Activated CD4-positive, alpha-beta T cell treated with anti-CD3 and anti-CD28 coated beads for 4 hours (primary cell): ENCODE measurements at regions not wholly inside any gene's neighbourhood (a gene's known extent, or its start where the extent isn't known, plus 50 kb on each side); places are given as distances from the start of the nearest gene placed in this dataset.
"Not testable (repeated sequence)": the region's sequence is repeated elsewhere in the genome, so short reads cannot be mapped to it uniquely, and the experiment has no call there.

Experiments
- DNase-seq, 2 donors: peaks; one replicate each; pipeline ENCODE4 v3.0.0-alpha.2; 2020

DNA sequence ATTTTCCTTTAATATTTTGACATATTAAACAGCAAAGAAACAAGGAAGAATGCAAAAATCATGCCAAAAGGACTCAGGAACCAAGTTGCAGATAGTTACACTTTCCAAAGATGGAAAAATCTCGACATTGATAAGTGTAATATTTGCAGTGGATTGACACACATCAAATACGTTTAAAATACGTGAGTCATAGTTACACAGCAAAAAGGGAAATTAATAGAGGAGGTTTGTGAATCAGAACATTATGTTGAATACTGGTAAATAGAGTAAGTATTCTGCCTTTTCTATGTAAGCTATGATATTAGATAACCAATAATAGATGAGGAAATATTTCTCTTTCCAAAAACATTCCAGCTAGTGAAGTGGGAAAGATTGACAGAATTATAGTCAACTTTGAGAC lies 1761.3 kb upstream of the IGFBP7 start:
- DNase-seq, result no peak

DNA sequence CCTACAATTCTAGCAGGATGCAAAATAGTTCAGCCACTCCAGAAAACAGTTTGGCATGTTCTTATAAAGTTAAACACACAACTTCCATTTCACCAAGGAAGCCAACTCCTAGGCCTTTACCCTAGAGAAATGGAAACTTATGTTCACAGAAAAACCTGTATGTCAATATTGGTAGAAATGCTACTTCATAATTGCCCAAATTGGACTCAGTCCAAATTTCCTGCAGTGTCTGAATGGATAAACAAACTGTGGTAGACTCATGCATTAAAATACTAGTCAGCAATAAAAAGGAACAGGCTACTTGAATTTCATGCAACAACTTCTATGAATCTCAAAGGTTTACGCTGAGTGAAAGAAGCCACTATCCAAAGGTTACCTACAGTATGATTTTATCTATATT lies 1738.8 kb upstream of the IGFBP7 start:
- DNase-seq, result no peak

DNA sequence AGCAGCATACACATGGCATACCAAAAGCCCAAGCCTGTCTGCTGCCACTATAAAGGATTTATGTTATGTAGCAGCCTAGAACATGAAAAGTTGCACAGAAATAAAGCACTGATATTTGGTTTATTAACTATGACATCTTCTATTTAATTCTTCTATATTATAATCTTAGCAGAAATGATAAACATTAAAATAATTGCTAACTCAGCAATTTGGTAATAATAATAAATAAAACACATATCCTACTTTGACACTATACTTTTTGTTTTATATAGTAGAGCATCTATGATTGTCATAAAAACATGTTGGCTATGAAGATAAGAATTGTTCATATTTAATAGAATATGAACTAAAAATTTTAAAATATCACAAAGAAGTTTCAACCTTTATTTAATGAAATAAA lies 1733.3 kb upstream of the IGFBP7 start:
- DNase-seq, result no peak

DNA sequence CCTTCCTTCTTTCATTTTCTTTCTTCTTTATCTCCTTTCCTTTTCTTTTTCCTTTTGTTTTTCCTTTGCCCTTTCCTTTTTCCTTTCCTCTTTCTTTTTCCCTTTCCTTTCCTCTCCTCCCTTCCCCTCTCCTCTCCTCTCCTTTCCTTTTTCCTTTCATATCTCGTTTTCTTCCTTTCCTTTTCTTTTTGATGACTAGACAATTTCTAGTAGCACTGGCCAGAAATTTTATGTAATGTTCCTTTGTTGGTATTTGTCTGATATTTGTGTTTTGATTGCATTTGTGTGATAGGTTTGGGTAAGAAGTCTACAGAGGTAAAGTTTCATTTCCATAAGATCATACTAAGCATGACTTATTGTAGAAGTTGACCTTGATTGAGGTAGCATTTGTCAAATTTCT lies 1722.9 kb upstream of the IGFBP7 start:
- DNase-seq, result no peak

DNA sequence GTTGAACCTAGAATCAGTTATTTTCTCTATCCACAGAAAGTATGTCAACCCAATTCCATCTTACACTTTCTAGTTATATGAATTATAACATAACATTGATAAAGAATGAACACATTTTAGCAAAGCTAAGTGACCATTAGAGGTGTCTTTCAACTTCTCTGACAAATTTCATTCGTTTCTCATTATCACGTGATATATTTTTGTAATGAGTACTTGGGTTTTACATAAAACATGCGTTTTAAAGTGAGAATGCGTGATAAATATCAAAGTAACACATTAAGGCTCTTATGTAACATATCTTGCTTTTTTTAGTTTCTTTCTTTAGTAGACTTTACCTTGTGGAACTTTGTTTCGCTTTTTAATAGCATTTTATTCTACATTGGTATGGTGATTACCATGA lies 1715.1 kb upstream of the IGFBP7 start:
- no peak for DNase-seq

DNA sequence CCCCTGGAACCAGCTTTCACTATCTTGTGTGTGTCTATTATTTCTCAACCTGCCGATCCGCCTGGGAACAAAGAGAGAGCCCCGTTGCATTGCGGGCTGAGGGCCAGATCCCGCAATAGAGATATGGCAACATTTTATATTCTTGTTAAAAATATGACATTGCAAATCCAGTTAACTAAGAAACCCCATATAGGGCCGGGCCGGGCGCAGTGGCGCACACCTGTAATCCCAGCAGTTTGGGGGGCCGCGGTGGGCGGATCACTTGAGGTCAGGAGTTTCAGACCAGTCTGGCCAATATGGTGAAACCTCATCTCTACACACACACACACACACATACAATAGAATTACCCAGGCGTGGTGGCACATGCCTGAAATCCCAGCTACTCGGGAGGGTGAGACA lies 1708.4 kb upstream of the IGFBP7 start:
- not testable (repeated sequence) for DNase-seq

DNA sequence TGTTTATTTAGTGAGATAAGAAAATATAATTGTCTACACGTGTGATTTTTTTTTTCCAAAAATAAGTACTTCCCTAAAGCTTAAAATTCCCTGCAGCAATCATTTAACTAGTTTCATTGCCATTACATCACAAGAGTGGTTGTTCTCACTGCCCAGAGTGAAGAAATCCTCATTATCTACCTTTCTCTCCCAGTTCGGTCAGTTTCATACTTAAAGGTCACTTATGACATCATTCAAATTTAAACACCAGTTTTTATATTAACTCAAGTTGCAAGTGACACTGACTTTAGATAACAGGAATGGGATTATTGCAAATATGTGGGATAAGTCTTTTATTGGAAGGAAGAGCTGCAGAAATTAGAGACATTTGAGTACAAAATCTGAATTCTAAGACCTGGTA lies 1699.8 kb upstream of the IGFBP7 start:
- DNase-seq, result no peak

DNA sequence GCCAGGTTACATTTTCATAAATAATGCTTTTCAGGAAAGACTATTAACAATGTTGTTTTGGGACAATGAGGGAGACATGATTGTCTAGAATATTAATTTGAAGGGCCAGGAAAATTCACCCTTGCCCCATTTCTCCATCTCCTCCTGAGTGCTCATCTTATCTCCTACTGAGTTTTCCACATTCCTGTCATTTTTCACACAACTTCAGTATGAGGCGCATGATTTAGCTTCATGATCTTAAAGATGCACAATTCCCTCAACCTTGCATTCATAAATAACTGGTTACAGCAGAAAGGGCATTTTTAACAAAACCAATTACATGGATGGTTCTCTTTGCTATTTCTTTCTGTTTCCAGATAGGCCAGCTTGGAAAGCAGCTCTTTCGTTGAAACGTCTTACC lies 1699.2 kb upstream of the IGFBP7 start:
- no peak for DNase-seq

DNA sequence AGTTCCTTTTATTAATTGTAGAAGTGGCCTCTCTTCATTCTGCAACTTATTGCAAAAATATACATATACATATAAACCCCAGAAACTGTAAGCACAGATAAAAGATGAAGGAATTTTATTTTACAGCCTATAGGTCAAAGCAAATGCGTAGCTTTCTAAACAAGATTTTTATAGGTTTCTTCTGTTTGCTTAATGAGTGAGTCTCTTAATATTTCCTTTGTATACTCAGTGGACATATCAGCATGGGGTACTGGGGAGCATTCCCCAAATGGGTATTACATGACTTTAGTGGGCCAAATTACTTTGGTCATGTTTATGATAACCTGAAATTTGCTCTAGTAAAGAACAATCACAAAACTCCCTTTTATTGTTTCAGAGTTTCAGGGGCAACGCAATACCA lies 1698.6 kb upstream of the IGFBP7 start:
- DNase-seq, result no peak

DNA sequence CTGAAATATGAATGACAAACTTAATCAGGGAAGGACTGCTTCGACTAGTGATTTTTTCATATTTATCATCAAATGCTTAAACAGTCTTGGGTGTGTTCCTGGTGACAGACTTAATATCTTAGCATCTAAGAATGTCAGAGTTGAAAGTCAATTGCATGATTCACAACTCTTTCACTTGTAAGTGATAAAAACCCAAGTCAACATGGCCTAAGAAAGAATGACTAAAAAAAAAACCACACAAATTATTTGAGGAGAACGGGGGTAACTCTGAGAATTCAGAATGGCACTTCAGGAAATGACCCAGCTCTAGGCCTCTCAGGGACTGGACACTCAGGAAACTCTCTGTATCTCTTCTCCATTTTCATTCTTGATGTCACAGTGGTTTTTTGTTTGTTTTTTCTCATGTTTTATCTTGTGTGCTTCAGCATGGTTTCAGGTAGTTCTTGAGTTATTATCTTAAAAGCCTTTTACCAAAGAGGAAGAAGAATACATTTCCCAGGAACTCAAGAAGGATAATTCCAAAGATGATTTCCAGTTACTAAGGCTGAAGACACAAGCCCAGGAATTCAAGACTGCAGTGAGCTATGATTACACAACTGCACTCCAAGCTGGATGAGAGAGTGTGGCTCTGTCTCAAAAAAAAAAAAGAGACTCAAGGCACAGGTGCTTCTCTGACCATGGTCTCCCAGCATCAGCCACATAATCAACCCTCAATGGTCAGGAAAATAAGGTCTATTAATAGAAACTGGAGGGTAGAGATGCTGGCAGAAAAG lies 1697.8 kb upstream of the IGFBP7 start:
- DNase-seq, result no peak

DNA sequence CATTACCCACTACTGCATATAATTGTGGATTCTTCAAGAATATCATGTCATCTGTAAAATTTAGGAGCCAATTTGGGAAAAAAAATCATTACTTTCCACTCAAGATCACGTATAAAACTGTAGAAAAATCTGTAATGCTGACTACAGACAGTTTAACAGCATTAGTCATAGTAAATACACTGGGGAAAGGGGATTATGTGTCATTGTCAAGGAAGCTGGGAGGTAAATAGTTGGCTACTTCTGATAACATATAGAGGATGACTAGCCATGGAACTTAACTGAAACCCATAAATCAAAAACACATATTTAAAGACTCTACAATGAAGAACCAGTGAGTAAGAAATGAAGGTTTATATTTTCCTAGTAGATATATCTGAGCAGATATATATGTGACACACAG lies 1666.4 kb upstream of the IGFBP7 start:
- no peak for DNase-seq

DNA sequence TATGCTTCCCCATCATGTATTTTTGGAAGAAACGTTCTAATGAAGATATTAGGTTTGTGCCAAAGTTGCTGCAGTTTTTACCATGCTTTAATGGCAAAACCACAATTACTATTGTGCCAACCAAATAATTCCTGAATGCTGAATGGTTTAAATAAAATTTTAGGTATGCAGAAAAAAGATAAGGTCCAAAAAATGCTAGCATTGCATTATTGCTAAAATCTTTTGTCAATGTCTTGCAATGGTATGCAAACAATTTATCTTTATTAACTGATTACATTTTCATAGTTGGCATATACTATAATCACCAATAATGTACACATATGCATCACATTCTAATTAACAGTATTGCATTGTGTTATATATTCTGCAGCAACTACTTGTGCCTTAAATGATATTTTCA lies 1657.4 kb upstream of the IGFBP7 start:
- DNase-seq, result no peak

DNA sequence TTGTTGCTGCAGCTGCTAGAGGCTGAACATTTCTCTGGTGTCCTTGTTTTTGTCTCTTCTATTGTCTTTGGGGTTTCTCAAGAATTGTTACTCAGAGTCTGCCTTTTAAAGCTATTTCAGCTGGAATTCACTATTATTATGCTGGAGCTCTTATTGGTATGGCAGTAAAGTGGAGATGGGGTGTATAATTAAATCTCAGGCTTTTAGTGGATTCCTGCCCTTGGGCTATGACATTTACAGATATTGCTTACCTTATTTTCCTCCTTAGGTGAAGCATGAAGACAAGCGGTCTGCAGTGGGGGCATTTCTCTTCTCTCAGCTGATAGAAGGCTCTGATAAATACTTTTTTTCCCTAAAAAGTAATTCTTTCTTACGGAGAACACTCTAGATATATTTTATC lies 1656.6 kb upstream of the IGFBP7 start:
- no peak for DNase-seq

DNA sequence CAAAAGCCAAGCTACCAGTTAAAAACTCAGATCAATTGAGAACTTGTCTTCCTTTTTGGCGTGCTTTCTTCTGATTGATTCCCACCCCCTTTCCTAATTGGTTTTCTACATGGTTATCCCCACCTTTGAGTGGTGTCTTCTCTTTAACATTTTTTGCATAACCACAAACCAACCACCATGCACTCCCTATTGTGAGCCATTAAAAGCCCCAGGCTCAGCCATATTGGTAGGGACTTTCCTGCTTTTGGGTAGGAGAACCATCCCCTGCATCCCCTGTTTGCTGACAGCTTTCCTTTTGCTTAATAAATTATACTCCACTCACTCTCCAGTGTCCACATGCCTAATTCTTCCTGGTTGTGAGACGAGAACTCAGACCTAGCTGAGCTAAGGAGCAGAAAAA lies 1651.4 kb upstream of the IGFBP7 start:
- no peak for DNase-seq

DNA sequence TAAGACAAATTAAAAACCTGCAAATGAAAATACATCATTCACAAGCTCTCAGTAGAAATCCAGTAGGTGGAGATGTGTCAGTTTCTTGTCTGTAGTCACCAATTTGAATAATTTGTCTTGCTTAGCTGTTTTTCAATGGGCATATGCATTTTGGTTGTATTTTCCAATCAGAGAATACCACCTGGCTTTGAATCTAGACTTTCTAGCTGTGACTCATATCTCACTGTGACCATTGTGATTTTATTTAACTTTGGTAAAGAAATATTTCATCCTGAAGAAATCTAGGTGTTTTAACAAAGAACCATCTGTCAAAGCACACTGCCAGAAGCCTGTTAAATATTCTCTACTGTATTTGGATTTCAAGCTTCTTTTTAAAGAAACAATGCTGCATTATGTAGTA lies 1650.6 kb upstream of the IGFBP7 start:
- no peak for DNase-seq

DNA sequence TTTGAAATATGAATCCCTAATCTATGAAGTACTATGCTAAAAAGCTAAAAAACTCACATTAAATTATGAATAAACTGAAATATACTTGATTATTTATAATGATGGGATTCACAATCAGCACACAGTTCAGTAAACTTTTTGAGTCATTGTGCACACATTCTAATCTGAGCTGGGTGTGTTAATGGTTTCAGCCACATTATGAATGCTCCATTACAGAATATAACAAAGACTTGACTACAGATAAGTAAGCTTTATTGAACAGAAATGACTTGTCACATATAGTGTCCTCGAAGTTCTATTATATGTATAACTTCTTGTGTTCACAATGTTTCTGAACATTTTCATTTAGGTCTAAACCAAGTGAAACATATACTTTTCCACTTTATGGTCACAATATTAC lies 1649.9 kb upstream of the IGFBP7 start:
- no peak for DNase-seq

DNA sequence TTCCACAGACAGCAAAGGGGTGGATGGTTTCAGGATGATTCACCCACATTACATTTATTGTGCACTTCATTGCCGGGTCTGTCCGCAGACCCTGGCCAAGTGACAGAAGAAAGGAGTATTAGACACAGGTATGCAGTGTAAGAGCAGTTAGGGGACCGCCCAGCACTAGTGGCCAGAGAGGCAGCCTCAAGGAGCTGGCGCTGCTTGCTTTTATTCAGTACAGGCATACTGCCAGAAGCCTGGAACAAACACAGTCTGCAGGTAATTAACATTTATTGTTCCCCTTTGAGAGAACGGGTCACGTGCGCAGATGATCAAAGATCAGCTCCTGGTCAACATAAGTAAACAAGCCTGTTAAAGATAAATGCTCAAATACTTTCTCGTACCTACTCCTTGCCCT lies 1639.0 kb upstream of the IGFBP7 start:
- DNase-seq, result no peak

DNA sequence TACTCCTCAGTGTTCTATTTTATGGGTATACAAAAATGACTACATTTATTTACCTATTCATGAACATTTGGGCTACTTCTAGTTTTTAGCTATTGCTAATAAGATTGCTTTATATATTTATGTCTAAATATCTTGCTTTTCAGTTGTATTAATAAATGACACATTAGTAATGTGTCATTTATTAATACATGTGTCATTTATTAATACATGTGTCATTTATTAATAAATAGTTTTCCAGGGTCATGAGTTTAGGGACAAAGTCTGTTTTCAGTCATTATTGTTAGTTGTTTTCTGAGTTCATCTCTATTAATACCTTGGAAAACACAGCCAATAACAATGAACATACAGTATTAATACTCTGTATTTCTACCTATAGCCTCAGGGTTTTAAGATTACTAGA lies 1630.7 kb upstream of the IGFBP7 start:
- no peak for DNase-seq

DNA sequence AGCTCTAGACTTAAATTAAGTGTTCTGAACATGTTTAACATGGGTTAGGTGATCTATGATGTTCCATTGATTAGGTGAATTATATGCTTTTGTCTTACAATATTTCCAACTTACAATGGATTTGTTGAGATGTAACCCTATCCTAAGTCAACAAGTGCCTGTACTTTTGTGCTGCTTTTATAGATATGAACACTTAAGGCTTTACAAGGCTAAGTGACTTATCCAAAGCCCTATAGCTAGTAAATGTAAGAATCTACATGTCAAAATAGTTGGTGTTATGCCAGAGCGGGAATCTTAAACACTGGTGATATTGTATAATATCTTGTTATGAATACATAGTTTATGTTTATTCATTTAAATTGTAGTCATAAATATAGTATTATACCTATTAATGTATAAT lies 1629.1 kb upstream of the IGFBP7 start:
- DNase-seq, result no peak

DNA sequence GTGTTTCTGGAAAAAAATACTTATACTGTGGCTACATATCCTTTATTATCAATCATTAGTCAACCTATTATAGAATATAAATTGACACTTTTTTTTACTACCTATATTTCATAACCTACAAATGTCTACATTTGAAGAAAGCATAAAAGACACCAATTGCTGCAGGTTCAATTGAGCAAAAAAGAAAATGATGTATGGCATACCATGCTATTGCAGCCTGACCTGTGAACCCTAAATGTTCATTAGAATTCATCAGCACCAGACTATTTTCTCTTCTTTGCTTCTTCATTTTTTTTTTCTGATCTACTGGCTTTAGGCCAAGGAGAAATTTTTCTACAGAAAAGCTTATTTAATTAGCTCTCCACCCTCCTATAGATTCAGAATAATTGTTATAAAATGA lies 1628.2 kb upstream of the IGFBP7 start:
- no peak for DNase-seq

DNA sequence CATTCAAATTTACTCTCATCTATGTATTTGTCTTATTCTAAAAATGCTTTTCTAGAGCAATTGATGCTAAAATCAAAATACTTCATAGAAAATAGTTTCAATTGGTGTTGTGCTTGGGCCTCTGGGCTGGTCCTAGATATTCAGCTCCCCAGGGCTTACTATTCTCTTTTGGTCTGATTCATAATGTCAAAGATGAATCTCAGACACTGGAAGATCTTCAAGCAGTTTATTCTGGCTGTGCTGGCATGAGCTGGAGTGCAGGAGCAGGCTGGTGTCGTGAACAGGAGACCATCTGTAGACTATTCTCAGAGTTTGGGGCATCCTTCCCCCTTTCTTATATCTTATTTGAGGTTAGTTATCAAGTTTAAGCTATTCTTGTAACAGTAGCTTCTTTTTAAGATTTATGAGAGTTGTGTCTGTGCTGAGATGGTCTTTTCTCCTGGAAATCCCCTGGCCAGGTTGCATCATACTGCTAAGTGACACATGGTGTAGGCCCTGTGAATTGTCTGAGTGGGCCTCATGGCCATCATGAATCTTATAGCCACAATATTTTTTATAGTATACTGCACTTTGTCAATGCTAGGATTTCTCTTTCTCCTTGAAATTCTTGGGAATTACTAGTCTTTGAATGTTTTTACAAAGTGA lies 1624.0 kb upstream of the IGFBP7 start:
- DNase-seq, result no peak

DNA sequence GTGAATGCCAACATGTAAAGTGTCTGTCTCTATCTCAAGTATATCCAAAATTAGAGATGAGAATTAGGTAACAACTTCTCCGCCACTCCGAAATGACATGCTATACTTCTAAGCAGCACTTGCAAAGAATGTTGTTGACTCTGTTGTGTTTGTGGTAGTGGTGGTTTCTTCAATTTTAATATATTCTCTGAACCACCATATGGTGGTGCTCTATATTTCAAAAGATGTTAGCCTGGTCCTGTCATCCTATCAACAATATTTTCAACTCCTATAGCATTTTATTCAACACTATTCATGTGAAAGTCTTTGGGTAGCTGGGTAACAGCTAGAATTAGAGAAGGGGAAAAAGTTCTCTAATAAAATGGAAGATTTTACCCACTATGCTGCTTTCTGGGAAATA lies 1622.8 kb upstream of the IGFBP7 start:
- DNase-seq, result no peak

DNA sequence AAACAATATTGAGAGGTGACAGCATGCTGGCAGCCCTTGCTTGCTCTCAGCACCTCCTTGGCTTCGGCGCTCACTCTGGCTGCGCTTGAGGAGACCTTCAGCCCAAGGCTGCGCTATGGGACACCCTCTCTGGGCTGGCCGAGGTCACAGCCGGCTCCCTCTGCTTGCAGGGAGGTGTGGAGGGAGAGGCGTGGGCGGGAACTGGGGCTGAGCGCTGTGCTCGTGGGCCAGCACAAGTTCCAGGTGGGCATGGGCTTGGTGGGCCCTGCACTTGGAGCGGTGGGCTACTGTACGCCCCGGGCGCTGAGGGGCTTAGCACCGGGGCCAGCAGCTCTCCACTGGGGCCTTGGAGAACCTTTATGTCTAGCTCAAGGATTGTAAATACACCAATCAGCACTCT lies 1613.8 kb upstream of the IGFBP7 start:
- DNase-seq, result no peak

DNA sequence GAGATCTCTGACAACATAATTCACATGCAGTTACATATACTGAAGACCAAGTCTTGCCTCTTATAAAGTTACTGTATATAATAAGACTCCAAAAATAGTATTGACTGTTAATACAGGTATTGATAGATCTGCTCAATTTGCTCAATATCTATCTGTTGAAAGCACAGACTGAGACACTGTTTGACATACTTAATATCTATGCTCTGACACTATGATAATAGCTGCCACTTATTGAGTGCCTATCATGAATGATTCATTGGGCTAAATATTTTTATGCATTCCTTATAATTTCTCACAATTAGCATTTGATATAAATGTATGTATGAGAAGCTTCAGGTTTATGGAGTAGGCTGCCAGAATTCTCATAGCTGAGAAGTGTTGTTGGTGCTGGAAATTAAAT lies 1600.9 kb upstream of the IGFBP7 start:
- no peak for DNase-seq

DNA sequence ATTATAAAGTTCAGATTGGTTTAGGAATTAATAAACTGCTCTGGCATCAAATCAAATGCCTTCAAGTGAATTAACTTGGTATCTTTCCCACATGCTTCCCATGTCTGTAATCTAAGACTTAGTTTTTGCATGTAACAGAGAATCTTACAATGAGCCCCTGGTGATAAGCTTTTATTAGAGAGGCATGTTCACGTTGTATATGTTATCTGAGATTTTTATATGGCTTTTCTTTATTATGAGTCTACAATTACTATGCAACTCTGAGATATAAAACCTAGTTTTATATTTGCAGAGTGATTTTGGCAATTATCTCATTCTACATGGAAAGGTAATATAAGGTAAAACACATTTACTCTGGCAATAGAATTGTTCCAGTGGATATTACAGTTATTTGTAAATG lies 1578.4 kb upstream of the IGFBP7 start:
- no peak for DNase-seq
